GM12878 (cell line): ENCODE measurements at regions not wholly inside any gene's neighbourhood (a gene's known extent, or its start where the extent isn't known, plus 50 kb on each side); places are given as distances from the start of the nearest gene placed in this dataset.

ENCODE experiments used
- ATAC-seq: fragments of 200-7000 bp; cut with Tn5 transposase; 3 replicates; pipeline ENCODE4 v1.9.1; 2020; ENCODE audit warnings: mild to moderate bottlenecking, moderate library complexity
- BruUV-seq: library from RNA; stranded (reverse); fragments of 400-500 nt; replicated peaks from 2 replicates; lab custom pipeline; 2021; lab: Mats Ljungman, UMichigan
- CTCF ChIA-PET: fragments of 300-600 bp; sonication (Branson Sonifier 250); formaldehyde crosslinking; extraction: SDS; loops from one replicate; lab custom pipeline; 2021; ENCODE audit warnings: inconsistent platforms; lab: Yijun Ruan, JAX
- POLR2A ChIA-PET: fragments of 350-600 bp; formaldehyde crosslinking; extraction: SDS; loops from one replicate; lab custom pipeline; 2021; ENCODE audit warnings: inconsistent platforms; lab: Charles Lee
- RAD21 ChIA-PET: fragments of 300-600 bp; sonication (Branson Sonifier 250); formaldehyde crosslinking; loops from one replicate; lab custom pipeline; 2023; ENCODE audit warnings: antibody characterized with exemption; ENCODE audit not compliant: unreplicated experiment; lab: Charles Lee
- SMC1A ChIA-PET: fragments of 300-600 bp; sonication (Branson Sonifier 250); formaldehyde crosslinking; loops from one replicate; lab custom pipeline; 2023; ENCODE audit not compliant: unreplicated experiment, uncharacterized antibody; lab: Charles Lee
- DNase-seq: peaks from one replicate; pipeline ENCODE4 v3.0.0-alpha.2; 2011; ENCODE audit warnings: low read depth, low spot score
- FAIRE-seq: peaks from 3 replicates; lab custom pipeline; 2011; peaks lifted over from hg19 to GRCh38; lab: Jason Lieb, UNC
- H2AFZ ChIP-seq: 2 replicates; pipeline ENCODE4 v1.6.0; 2011; ENCODE audit warnings: low read depth, low read length, control low read depth; ENCODE audit not compliant: control insufficient read depth
- H3K27ac ChIP-seq: 2 replicates; pipeline ENCODE4 v1.5.1; 2011; ENCODE audit warnings: control low read depth; ENCODE audit not compliant: control insufficient read depth, insufficient read depth
- H3K27me3 ChIP-seq, 2 experiments: replicated peaks in 1 of 2; 2 replicates each; pipeline versions ENCODE4 v1.6.0 to v1.6.1; 2011; ENCODE audit warnings: low read length in 1 of 2; ENCODE audit not compliant: control insufficient read depth in 2 of 2, insufficient read depth in 2 of 2
- H3K36me3 ChIP-seq, 2 experiments: 2 replicates each; pipeline ENCODE4 v1.5.1; 2011; ENCODE audit warnings: low read length in 1 of 2; ENCODE audit not compliant: control insufficient read depth in 2 of 2, insufficient read depth in 2 of 2
- H3K4me1 ChIP-seq: 2 replicates; pipeline ENCODE4 v1.6.1; 2011; ENCODE audit warnings: mild to moderate bottlenecking, low read length, moderate library complexity, mixed read lengths; ENCODE audit not compliant: control insufficient read depth, insufficient read depth
- H3K4me2 ChIP-seq: 2 replicates; pipeline ENCODE4 v1.6.0; 2011; ENCODE audit warnings: control low read depth; ENCODE audit not compliant: control insufficient read depth, insufficient read depth
- H3K4me3 ChIP-seq: fragments of 200-600 bp; sonication (generic); 2 replicates; pipeline ENCODE4 v1.5.1; 2016
- H3K79me2 ChIP-seq: 2 replicates; pipeline ENCODE4 v1.6.0; 2011; ENCODE audit warnings: low read length; ENCODE audit not compliant: control insufficient read depth, insufficient read depth
- H3K9ac ChIP-seq: 2 replicates; pipeline ENCODE4 v1.8.0; 2011; ENCODE audit warnings: low read length, control low read depth, mixed read lengths; ENCODE audit not compliant: control insufficient read depth, insufficient read depth
- H3K9me3 ChIP-seq: replicated peaks from 3 replicates; pipeline ENCODE4 v1.5.1; 2011; ENCODE audit warnings: mild to moderate bottlenecking, low read length; ENCODE audit not compliant: control insufficient read depth, insufficient read depth
- H4K20me1 ChIP-seq: 2 replicates; pipeline ENCODE4 v1.6.0; 2011; ENCODE audit not compliant: control insufficient read depth, insufficient read depth
- FOXK2 ChIP-seq: fragments of 450-650 bp; IDR thresholded peaks from 2 replicates; pipeline ENCODE4 v1.6.1; 2017; ENCODE audit warnings: mild to moderate bottlenecking, moderate library complexity
- IKZF1 ChIP-seq: fragments of 450-650 bp; conservative IDR thresholded peaks from 2 replicates; pipeline ENCODE4 v1.6.1; 2017; ENCODE audit warnings: antibody characterized with exemption, mild to moderate bottlenecking
- KLF5 ChIP-seq: fragments of 450-650 bp; IDR thresholded peaks from 2 replicates; pipeline ENCODE4 v1.6.1; 2014; ENCODE audit warnings: mild to moderate bottlenecking; ENCODE audit not compliant: partially characterized antibody
- MXI1 ChIP-seq: fragments of 150-350 bp; IDR thresholded peaks from 2 replicates; pipeline ENCODE4 v1.6.1; 2011; ENCODE audit warnings: low read depth, mild to moderate bottlenecking, inconsistent platforms, low read length, improper control_type of control experiment
- NBN ChIP-seq: fragments of 450-650 bp; IDR thresholded peaks from 2 replicates; pipeline ENCODE4 v1.6.1; 2016
- SMARCA5 ChIP-seq: fragments of 450-650 bp; IDR thresholded peaks from 2 replicates; pipeline ENCODE4 v1.6.1; 2017; ENCODE audit warnings: mild to moderate bottlenecking
- SREBF2 ChIP-seq: IDR thresholded peaks from 2 replicates; pipeline ENCODE4 v1.6.1; 2012; ENCODE audit warnings: mild to moderate bottlenecking, low read length
- SUPT20H ChIP-seq: IDR thresholded peaks from 2 replicates; pipeline ENCODE4 v1.6.1; 2011; ENCODE audit warnings: low read depth, mild to moderate bottlenecking, low read length, moderate library complexity, borderline replicate concordance; ENCODE audit not compliant: control insufficient read depth
- TBL1XR1 ChIP-seq: IDR thresholded peaks from 2 replicates; pipeline ENCODE4 v1.6.1; 2012; ENCODE audit warnings: low read depth, low read length, improper control_type of control experiment
- ZNF384 ChIP-seq: IDR thresholded peaks from 2 replicates; pipeline ENCODE4 v1.6.1; 2012; ENCODE audit warnings: low read depth, mild to moderate bottlenecking, low read length, improper control_type of control experiment, borderline replicate concordance
- WGBS: methylation state at CpG from one replicate; pipeline ENCODE4 v1.1.6; 2016; ENCODE audit warnings: low lambda C conversion rate; ENCODE audit not compliant: insufficient replicate concordance, insufficient coverage; ENCODE audit errors: missing lambda C conversion rate; 5-methylcytosine and 5-hydroxymethylcytosine counted together
- in situ Hi-C: fragments of 300-500 bp; cut with MboI; formaldehyde crosslinking; loops from 9 replicates; pipeline ENCODE4 v1.14.3; 2018; ENCODE audit warnings: mixed read lengths
- intact Hi-C: fragments of 100-400 bp; cut with micrococcal nuclease; formaldehyde crosslinking; loops from one replicate; pipeline ENCODE4 v1.14.2; 2022; ENCODE audit not compliant: unreplicated experiment
- TF ChIP-seq, protein P1 (sequence below): fragments of 450-650 bp; IDR thresholded peaks from 2 replicates; pipeline ENCODE4 v1.6.1; 2017; ENCODE audit warnings: antibody characterized with exemption, mild to moderate bottlenecking, moderate library complexity
- TF ChIP-seq, protein P2 (sequence below): fragments of 450-650 bp; IDR thresholded peaks from 2 replicates; pipeline ENCODE4 v1.6.1; 2017; ENCODE audit warnings: mild to moderate bottlenecking
- TF ChIP-seq, protein P3 (sequence below): fragments of 450-650 bp; IDR thresholded peaks from 2 replicates; pipeline ENCODE4 v1.6.1; 2017; ENCODE audit warnings: mild to moderate bottlenecking, moderate library complexity

DNA sequence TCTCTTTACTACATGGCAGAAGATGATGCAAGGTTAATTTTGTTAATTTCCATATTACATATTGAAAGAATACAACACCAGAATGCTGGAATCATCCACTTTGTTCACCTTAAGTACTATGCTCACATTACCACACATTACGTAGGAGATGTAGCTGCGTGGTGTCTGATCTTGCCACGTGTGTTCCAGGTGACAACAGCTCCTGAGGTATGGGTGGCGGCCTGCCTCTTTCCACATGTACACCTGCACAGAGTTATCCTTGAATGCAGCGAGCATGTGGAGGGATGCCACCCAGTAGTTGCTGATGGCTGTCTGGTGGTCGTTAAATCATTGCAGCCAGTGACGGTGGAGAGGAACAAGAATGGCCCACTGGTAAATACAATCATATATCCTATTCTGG, 740.5 kb upstream of the EEF2KMT start (continued):
- TF ChIP-seq SUPT20H, result no peak
- TF ChIP-seq, protein P1, sequence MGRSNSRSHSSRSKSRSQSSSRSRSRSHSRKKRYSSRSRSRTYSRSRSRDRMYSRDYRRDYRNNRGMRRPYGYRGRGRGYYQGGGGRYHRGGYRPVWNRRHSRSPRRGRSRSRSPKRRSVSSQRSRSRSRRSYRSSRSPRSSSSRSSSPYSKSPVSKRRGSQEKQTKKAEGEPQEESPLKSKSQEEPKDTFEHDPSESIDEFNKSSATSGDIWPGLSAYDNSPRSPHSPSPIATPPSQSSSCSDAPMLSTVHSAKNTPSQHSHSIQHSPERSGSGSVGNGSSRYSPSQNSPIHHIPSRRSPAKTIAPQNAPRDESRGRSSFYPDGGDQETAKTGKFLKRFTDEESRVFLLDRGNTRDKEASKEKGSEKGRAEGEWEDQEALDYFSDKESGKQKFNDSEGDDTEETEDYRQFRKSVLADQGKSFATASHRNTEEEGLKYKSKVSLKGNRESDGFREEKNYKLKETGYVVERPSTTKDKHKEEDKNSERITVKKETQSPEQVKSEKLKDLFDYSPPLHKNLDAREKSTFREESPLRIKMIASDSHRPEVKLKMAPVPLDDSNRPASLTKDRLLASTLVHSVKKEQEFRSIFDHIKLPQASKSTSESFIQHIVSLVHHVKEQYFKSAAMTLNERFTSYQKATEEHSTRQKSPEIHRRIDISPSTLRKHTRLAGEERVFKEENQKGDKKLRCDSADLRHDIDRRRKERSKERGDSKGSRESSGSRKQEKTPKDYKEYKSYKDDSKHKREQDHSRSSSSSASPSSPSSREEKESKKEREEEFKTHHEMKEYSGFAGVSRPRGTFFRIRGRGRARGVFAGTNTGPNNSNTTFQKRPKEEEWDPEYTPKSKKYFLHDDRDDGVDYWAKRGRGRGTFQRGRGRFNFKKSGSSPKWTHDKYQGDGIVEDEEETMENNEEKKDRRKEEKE, result no peak

DNA sequence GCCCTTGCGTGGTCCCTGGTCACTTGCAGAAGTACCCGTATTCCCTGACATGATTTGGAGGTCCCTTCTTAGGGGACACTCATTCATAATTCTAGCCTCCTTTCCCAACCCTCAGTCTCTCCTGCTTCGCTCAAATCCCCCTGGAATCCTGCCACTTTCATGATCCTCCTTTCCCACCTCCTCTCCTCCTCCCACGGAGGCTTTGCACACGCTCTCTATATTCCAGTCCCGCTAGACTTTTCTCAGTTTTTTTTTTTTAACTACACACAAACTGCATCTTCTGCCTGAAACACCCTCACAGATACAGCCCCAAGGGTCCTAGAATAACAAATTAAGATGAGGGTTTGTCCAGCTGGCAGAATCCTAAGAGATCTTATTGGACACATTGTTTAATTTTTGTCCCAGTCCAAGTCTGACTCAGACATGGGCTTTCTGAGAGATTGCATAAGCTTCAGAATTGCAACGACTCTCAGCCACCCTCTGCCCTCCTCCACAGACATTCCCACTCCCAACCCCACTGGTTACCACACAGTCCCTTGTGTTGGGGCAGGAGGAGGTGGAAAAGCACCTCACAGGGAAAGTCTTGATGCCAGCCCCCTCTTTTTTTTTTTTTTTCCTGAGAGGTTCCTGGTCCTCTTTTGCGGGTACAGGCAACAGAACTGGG, 739.5 kb upstream of the EEF2KMT start:
- ATAC-seq, result no peak
- TF ChIP-seq SMARCA5 (no peak), ZNF384 (no peak), KLF5 (no peak), FOXK2 (no peak), TBL1XR1 (no peak), NBN (no peak), MXI1 (no peak), IKZF1 (no peak), SREBF2 (no peak)
- TF ChIP-seq, protein P2, sequence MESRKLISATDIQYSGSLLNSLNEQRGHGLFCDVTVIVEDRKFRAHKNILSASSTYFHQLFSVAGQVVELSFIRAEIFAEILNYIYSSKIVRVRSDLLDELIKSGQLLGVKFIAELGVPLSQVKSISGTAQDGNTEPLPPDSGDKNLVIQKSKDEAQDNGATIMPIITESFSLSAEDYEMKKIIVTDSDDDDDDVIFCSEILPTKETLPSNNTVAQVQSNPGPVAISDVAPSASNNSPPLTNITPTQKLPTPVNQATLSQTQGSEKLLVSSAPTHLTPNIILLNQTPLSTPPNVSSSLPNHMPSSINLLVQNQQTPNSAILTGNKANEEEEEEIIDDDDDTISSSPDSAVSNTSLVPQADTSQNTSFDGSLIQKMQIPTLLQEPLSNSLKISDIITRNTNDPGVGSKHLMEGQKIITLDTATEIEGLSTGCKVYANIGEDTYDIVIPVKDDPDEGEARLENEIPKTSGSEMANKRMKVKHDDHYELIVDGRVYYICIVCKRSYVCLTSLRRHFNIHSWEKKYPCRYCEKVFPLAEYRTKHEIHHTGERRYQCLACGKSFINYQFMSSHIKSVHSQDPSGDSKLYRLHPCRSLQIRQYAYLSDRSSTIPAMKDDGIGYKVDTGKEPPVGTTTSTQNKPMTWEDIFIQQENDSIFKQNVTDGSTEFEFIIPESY, result no peak
- TF ChIP-seq, protein P3, sequence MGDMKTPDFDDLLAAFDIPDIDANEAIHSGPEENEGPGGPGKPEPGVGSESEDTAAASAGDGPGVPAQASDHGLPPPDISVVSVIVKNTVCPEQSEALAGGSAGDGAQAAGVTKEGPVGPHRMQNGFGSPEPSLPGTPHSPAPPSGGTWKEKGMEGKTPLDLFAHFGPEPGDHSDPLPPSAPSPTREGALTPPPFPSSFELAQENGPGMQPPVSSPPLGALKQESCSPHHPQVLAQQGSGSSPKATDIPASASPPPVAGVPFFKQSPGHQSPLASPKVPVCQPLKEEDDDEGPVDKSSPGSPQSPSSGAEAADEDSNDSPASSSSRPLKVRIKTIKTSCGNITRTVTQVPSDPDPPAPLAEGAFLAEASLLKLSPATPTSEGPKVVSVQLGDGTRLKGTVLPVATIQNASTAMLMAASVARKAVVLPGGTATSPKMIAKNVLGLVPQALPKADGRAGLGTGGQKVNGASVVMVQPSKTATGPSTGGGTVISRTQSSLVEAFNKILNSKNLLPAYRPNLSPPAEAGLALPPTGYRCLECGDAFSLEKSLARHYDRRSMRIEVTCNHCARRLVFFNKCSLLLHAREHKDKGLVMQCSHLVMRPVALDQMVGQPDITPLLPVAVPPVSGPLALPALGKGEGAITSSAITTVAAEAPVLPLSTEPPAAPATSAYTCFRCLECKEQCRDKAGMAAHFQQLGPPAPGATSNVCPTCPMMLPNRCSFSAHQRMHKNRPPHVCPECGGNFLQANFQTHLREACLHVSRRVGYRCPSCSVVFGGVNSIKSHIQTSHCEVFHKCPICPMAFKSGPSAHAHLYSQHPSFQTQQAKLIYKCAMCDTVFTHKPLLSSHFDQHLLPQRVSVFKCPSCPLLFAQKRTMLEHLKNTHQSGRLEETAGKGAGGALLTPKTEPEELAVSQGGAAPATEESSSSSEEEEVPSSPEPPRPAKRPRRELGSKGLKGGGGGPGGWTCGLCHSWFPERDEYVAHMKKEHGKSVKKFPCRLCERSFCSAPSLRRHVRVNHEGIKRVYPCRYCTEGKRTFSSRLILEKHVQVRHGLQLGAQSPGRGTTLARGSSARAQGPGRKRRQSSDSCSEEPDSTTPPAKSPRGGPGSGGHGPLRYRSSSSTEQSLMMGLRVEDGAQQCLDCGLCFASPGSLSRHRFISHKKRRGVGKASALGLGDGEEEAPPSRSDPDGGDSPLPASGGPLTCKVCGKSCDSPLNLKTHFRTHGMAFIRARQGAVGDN, result no peak

More for the DNA sequence above, 739.5 kb upstream of the EEF2KMT start:
- H3K4me2 ChIP-seq, result no peak overlapping the region
- H3K4me1 ChIP-seq, result no peaks in the 10 kb centered on the region
- no peak overlapping the region for H2AFZ ChIP-seq
- H3K79me2 ChIP-seq, result no peaks in the 10 kb centered on the region
- no peaks in the 10 kb centered on the region; the same call in 2 of the 3 replicates for H3K9me3 ChIP-seq
- ChIA-PET CTCF (no interaction called here), RAD21 (no interaction called here), POLR2A (no interaction called here), SMC1A (no interaction called here)
- DNase-seq (no peak), FAIRE-seq (no peak)
- H3K27ac ChIP-seq, result no peak overlapping the region
- H3K36me3 ChIP-seq, result no peaks in the 10 kb centered on the region
- H3K4me3 ChIP-seq, result no peak overlapping the region
- no TSS peak for BruUV-seq
- no peaks in the 10 kb centered on the region for H4K20me1 ChIP-seq
- no peaks in the 10 kb centered on the region for H3K27me3 ChIP-seq
- in situ Hi-C loops (no loop called here), intact Hi-C loops (no loop called here)
- 20% methylated on average over 6 of the region's 8 CpGs for WGBS
- no peak overlapping the region for H3K9ac ChIP-seq
